ENCODE measurements at regions not wholly inside any gene's neighbourhood (a gene's known extent, or its start where the extent isn't known, plus 50 kb on each side); places are given as distances from the start of the nearest gene placed in this dataset.

- H3K4me3 ChIP-seq = no peak overlapping the region
- no peak for DNase-seq
- H3K4me1 ChIP-seq = no peaks in the 10 kb centered on the region
- no peaks in the 10 kb centered on the region for H3K9me3 ChIP-seq
- H3K36me3 ChIP-seq = no peaks in the 10 kb centered on the region
- no peak overlapping the region for H3K27ac ChIP-seq
- TF ChIP-seq POLR2A (IDR thresholded peaks at IDR 0.05) (no peak), CTCF (IDR thresholded peaks at IDR 0.05) (no peak)
- intact Hi-C loops (cut with DNase I; ENCODE audit: low total_unique reads) = no loop called here
- no peaks in the 10 kb centered on the region for H3K27me3 ChIP-seq
Measured at GRCh38 chr2:64842030-64842429, 147.2 kb upstream of the SLC1A4 start.

- H3K27ac ChIP-seq = no peak overlapping the region
- no peak for DNase-seq
- intact Hi-C loops (cut with DNase I; ENCODE audit: low total_unique reads) = no loop called here
- no peak overlapping the region for H3K4me3 ChIP-seq
- no peaks in the 10 kb centered on the region for H3K36me3 ChIP-seq
- TF ChIP-seq CTCF (IDR thresholded peaks at IDR 0.05) (no peak), POLR2A (IDR thresholded peaks at IDR 0.05) (no peak)
- H3K9me3 ChIP-seq = no peaks in the 10 kb centered on the region
- no peaks in the 10 kb centered on the region for H3K27me3 ChIP-seq
- H3K4me1 ChIP-seq = no peaks in the 10 kb centered on the region
Measured at GRCh38 chr2:64844087-64844486, 145.1 kb upstream of the SLC1A4 start.

- intact Hi-C loops (cut with DNase I; ENCODE audit: low total_unique reads) = no loop called here
- Histone ChIP-seq H3K4me1 (no peaks in the 10 kb centered on the region), H3K27ac (no peak overlapping the region), H3K4me3 (no peak overlapping the region), H3K36me3 (no peaks in the 10 kb centered on the region), H3K9me3 (no peaks in the 10 kb centered on the region), H3K27me3 (no peaks in the 10 kb centered on the region)
- no peak for TF ChIP-seq CTCF (IDR thresholded peaks at IDR 0.05)
- no peak for TF ChIP-seq POLR2A (IDR thresholded peaks at IDR 0.05)
- no peak for DNase-seq
Measured at GRCh38 chr2:64845273-64845905, 143.8 kb upstream of the SLC1A4 start.

GRCh38 chr2:64846177-64846576 lies 143.0 kb upstream of the SLC1A4 start:
- no peaks in the 10 kb centered on the region for H3K27me3 ChIP-seq
- H3K4me3 ChIP-seq = no peak overlapping the region
- H3K27ac ChIP-seq = no peak overlapping the region
- intact Hi-C loops (cut with DNase I; ENCODE audit: low total_unique reads) = no loop called here
- TF ChIP-seq CTCF (IDR thresholded peaks at IDR 0.05) (no peak), POLR2A (IDR thresholded peaks at IDR 0.05) (no peak)
- H3K4me1 ChIP-seq = no peaks in the 10 kb centered on the region
- DNase-seq = no peak
- no peaks in the 10 kb centered on the region for H3K36me3 ChIP-seq
- no peaks in the 10 kb centered on the region for H3K9me3 ChIP-seq

GRCh38 chr2:64847930-64848329 lies 141.3 kb upstream of the SLC1A4 start:
- Histone ChIP-seq H3K27ac (no peak overlapping the region), H3K36me3 (no peaks in the 10 kb centered on the region), H3K4me1 (no peaks in the 10 kb centered on the region), H3K9me3 (no peaks in the 10 kb centered on the region), H3K27me3 (no peaks in the 10 kb centered on the region), H3K4me3 (no peak overlapping the region)
- intact Hi-C loops (cut with DNase I; ENCODE audit: low total_unique reads) = no loop called here
- DNase-seq = no peak
- no peak for TF ChIP-seq CTCF (IDR thresholded peaks at IDR 0.05)
- no peak for TF ChIP-seq POLR2A (IDR thresholded peaks at IDR 0.05)
